ENCODE measurements at regions not wholly inside any gene's neighbourhood (a gene's known extent, or its start where the extent isn't known, plus 50 kb on each side); places are given as distances from the start of the nearest gene placed in this dataset.
"Not testable (repeated sequence)": the region's sequence is repeated elsewhere in the genome, so short reads cannot be mapped to it uniquely, and the experiment has no call there.

DNA sequence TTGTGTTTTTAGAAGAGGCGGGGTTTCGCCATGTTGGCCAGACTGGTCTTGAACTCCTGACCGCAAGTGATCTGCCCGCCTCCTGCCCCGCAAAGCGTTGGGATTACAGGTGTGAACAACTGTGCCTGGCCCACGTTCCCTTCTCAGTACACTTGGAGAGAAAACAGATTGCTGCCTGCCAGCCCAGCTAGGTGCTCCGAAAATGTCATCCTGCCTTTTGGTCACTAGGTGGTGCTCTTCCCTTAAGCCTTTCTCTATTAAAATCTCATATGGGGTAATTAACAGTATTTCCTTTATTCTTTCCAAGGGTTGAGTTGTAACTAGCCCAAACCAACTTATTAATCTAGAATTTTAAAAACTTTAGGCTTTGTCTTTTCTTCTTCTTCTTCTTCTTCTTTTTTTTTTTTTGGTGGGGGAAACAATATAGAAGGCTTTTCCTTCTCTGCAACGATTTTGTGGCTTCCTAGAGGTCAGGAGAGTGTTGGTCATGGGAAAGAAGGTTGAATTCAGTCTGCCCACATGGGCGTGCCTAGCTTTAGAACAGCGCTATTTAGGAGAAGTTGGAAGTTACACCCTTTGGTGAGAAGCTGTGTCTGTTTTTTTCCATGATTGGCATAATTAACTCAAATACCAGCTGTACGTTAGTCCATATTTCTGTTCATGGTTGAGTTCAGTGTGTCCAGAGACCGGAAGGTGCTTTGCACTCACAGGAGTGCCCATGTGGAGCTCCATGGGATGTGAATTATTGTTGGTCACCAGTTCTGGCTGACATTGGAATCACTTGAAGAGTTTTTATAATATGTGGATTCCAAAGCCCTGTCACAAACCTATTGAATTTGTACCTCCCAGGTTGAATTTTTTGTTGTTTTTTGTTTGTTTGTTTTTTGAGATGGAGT is 110.1 kb downstream of the LAT start:
- DNase-seq, result not testable (repeated sequence)

- DNase-seq, result not testable (repeated sequence)
Observed at GRCh38 chr16:29094325-29094724, 109.5 kb downstream of the LAT start.

- DNase-seq, result not testable (repeated sequence)
Observed at GRCh38 chr16:29089679-29090078, 104.8 kb downstream of the LAT start.

- not testable (repeated sequence) for DNase-seq
Observed at GRCh38 chr16:29087673-29088072, 102.8 kb downstream of the LAT start.

DNA sequence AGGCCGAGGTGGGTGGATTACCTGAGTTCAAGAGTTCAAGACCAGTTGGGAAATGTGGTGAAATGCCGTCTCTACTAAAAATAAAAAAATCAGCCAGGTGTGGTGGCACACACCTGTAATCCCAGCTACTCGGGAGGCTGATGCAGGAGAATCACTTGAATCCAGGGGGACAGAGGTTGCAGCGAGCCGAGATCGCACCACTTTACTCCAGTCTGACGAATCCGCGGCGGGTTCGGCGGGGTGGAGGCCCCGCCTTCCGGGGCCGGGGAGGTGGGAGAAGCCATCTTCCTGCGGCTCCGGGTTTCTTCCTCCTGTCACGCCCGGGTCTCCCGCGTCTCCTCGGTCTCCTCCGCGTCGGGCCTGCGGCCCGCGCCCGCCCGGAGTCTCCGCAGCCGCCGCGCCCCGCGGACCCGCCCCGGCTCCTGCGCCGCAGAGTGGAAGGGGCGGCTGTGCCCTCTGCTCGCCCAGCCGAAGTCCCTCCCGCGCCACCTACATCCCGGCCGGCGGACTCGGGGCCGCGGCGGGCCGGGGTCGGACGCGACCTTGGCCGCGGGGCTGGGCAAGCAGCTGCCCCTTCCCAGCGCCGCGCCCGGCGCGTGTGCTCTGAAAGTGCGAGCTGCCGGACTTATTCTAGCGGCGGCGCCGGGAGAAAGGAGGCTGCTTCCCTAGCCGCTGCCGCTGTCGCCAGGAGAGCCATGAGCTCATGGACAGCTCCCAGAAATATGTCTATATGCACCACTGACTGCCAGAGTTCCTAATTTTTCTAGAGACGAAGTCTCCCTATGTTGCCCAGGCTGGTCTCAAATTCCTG is 97.2 kb downstream of the LAT start:
- not testable (repeated sequence) for DNase-seq

GRCh38 chr16:29074554-29075402 is 89.9 kb downstream of the LAT start:
- not testable (repeated sequence) for DNase-seq

DNA sequence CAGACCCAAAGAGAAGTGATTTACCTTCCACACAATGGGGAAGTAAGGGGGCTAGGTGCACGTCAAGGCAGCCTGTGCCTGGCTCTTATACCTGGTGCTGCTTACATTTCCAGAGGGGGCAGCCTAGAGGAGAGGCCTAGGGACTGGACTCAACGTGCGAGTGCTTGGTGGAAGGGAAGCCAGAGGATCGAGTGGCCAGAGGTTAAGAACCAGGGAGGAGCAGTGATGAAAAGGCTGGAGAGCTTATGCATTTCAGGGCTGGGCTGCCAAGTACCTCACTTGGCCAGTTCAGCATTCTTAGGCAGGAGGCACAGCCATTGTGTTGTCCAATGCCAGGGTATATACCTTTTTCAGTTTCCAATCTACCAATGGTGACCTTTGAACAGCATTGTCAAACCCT is 77.4 kb downstream of the LAT start:
- DNase-seq, result not testable (repeated sequence)

DNA sequence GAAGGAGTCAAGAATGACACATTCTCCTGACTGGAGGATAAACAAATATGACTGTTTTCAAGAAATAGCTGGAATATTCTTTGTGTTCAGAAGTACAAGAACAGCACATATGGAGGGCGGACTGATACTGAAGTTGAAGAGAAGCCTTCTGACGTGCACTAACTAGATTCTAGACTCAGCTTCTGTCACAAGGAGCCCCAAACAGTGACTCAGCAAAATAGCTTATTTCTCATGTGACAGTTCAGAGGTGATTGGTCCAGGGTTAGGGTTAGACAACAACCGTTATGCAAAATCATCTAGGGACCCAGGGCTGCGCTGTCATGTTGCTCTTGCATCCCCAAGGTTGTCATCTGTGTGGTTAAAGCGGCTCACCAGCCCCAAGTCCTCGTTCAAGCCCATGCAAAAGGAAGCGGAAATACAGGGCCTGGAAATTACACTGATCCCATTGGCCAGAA is 76.6 kb downstream of the LAT start:
- not testable (repeated sequence) for DNase-seq

DNA sequence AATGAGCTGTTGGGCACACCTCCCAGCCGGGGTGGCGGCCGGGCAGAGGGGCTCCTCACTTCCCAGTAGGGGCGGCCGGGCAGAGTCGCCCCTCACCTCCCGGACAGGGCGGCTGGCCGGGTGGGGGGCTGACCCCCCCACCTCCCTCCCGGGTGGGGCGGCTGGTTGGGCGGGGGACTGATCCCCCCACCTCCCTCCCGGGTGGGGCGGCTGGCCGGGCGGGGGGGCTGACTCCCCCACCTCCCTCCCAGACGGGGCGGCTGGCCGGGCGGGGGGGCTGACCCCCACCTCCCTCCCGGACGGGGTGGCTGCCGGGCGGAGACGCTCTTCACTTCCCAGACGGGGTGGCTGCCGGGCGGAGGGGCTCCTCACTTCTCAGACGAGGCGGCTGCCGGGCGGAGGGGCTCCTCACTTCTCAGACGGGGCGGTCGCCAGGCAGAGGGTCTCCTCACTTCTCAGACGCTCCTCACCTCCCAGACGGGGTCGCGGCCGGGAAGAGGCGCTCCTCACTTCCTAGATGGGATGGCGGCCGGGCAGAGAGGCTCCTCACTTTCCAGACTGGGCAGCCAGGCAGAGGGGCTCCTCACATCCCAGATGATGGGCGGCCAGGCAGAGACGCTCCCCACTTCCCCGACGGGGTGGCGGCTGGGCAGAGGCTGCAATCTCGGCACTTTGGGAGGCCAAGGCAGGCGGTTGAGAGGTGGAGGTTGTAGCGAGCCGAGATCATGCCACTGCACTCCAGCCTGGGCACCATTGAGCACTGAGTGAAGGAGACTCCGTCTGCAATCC is 75.4 kb downstream of the LAT start:
- DNase-seq, result not testable (repeated sequence)

- not testable (repeated sequence) for DNase-seq
Observed at GRCh38 chr16:29059575-29059974, 74.7 kb downstream of the LAT start.

Measured in cerebellar nuclear complex (tissue), 1 donor.